ENCODE measurements at regions not wholly inside any gene's neighbourhood (a gene's known extent, or its start where the extent isn't known, plus 50 kb on each side); places are given as distances from the start of the nearest gene placed in this dataset.

DNA sequence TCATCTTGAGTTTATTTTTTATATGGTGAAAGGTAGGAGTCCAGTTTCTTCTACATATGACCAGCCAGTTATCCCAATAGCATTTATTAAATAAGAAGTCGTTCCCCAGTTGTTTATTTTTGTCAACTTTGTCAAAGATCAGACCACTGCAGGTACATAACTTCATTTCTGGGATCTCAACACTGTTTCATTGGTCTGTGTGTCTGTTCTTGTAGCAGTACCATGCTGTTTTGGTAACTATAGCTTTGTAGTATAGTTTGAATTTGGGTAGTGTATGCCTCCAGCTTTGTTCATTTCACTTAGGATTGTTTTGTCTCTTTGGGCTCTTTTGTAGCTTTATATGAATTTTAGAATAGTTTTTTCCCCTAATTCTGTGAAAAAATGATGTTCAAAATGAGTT lies 340.4 kb upstream of the PCDH20 start:
- no peak for TF ChIP-seq POLR2A (IDR thresholded peaks at IDR 0.05)
- TF ChIP-seq, protein P1, sequence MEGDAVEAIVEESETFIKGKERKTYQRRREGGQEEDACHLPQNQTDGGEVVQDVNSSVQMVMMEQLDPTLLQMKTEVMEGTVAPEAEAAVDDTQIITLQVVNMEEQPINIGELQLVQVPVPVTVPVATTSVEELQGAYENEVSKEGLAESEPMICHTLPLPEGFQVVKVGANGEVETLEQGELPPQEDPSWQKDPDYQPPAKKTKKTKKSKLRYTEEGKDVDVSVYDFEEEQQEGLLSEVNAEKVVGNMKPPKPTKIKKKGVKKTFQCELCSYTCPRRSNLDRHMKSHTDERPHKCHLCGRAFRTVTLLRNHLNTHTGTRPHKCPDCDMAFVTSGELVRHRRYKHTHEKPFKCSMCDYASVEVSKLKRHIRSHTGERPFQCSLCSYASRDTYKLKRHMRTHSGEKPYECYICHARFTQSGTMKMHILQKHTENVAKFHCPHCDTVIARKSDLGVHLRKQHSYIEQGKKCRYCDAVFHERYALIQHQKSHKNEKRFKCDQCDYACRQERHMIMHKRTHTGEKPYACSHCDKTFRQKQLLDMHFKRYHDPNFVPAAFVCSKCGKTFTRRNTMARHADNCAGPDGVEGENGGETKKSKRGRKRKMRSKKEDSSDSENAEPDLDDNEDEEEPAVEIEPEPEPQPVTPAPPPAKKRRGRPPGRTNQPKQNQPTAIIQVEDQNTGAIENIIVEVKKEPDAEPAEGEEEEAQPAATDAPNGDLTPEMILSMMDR (IDR thresholded peaks at IDR 0.05) = no peak
